CD1c-positive myeloid dendritic cell (primary cell): ENCODE measurements at regions not wholly inside any gene's neighbourhood (a gene's known extent, or its start where the extent isn't known, plus 50 kb on each side); places are given as distances from the start of the nearest gene placed in this dataset.
"Not testable (repeated sequence)": the region's sequence is repeated elsewhere in the genome, so short reads cannot be mapped to it uniquely, and the experiment has no call there.

Source experiments
- DNase-seq: peaks from one replicate; pipeline ENCODE4 v3.0.0-alpha.2; 2016; ENCODE audit errors: extremely low spot score

DNA sequence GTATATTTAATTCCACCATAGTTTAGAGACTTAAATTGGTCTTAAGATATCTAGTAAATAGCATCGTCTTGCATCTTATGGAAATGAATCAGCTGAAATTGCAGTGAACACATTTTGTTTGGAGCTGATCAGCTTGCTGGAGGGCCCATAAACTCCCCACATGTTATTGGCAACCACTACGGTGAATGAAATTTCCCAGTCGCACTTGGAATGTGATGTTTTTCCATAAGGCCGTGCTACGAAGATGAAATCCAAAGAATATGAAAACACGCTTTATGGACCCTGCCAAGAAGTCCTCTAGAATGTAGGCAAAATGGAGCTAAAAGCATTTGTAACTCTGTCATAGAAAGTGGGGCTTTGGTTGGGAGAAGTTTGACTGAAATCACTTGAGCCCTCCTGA is 572.1 kb downstream of the ACTL7B start:
- DNase-seq = no peak

DNA sequence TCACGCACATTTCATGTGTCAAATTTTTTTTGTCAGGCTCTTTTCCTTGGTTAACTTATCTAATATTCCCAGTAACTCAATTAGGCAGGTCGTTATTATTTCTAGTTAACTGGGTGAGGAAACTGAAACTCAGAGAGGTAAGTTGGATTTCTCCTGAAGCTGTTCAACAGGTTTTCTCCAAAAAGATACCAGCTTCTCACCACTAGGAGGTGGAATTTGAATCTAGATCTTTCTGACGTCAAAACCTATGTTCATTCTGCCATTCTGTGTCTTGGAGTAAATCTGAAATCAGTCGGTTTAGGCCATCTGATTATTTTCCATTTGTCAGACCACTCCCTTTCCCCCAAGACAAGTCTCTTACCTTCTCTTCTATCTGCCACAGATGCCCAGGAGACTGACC is 572.9 kb downstream of the ACTL7B start:
- DNase-seq = peak; percentile 8

DNA sequence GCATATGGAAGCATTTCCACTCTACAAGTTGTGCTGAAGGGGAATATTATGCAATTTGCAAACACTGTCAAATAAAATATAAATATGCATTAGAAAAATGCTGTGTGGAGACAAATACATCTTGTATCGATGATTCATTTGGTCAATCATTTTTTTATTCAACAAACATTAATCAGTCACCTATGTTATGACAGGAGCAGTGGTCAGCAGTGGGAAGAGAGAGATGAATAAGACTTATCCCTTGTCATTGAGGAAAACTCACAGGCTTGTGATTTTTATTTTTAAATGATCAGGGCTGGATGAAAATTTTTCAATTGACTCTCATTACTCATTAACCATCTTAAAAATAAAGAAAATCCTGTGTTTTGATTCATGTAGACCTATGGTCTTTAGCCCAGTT is 574.1 kb downstream of the ACTL7B start:
- no peak for DNase-seq

DNA sequence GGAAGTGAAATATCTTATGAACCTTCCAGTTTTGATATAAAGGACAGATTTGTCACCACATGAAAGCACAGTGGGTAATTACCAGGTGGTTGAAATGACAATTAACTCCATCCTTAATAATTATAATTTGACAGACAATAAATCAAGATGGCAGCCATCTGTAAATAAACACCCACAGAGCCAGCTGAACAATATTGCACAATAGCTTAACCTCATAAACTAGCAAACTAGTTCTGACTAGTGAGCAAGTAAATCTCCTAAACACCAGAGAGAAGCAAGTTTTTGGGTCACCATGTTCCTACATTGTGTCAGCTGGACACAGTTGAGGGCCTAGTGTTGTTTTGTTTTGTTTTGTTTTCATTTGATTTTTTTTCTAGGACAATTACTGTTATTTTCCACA is 577.4 kb downstream of the ACTL7B start:
- DNase-seq = no peak

DNA sequence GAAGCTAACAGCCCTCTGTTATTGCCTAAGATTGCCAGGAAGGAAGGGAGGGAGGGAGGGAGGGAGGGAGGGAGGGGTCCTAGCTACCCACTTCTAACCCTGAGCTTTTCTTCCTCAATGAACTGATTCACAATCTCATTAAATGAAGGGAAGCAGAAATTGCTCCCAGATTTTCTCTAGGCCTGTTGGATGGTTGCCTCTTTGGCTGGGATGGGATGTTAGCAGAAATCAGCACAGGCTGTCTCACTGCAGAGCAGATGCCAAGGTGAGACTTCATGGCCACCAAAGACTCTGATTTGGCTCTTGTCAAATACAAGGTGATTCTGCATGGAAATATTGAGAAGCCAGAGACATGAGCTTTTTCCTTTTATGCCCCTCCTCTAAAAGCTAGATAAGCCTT is 578.6 kb downstream of the ACTL7B start:
- DNase-seq = no peak

DNA sequence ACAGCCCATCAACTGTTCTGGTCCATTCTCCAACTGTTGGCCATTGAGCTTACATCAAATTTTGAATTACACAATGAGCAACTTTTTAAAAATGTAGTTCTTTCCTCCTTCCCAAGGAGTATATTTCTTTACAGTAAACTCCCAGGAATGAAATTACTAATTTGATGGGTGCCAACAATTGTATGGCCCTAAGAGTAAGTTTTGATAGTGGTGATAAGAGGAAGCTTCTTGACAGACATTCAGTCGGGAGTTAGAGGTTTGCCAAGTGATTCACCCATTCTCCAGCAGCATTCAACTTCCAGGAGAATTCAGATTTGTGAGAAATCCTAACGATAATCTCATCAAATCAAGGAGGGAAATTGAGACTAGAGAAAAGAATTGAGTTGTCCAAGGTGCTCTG is 579.9 kb downstream of the ACTL7B start:
- DNase-seq = no peak

DNA sequence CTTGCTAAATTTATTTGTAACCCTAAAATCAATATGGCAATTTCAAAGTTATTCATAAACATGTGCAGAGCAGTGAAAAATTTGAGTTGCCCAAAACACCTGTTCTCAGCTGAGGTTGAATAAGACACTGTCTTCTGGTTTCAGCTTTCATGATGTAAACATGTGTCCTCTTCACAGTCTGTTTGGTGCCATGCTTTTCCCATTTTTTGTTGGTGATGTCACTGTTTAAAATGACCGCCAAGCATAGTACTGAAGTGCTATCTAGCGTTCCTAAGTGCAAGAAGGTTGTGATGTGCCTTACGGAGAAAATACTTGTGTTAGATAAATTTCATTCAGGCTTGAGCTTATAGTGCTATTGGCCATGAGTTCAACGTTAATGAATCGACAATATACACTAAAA is 580.8 kb downstream of the ACTL7B start:
- no peak for DNase-seq

DNA sequence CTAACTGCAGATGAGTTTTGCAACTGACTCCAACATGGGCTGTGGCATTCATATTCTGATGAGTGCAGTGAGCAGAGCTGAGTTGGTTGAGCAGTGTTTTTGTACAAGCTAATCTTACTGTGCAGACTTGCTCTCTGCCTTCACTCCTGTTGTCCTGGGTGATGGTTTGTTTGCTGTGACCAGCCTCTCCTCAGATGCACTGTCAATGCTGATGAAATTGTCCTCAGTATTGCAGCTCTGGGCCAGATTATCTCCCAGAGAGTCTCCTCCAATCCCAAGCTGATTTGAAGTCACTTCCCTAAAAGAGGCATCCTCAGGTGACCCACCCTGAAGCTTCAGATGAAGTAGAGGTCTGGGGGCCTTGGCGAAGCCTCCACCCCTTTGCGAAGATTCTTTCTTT is 581.8 kb downstream of the ACTL7B start:
- no peak for DNase-seq

DNA sequence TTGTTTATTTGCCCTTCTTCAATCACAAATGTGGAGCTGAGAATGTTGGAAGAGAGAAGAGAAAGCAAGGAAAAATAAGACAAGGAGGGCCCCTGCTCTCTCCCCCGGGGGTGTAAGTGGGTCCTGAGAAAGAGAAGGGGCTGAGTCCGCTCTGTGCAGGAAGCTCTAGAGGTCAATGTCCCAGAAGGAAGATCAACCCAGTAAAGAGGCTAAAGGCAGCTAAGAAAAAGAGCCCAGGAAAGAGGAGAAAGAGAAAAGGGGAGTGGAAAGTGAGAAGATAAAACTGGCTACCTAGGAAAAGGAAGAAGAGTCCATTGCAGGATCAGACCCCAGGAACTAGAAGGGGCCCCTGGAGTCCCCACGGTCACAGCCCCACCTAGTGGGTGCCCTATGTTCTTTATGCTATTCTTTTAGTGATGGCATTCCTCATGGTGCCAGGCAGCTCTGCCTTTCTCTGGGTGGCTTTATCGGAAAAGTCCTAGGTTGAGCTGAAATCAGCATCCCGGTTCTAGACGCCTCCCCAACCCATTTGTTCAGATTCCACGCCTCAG is 583.4 kb downstream of the ACTL7B start:
- peak; percentile 47 for DNase-seq

DNA sequence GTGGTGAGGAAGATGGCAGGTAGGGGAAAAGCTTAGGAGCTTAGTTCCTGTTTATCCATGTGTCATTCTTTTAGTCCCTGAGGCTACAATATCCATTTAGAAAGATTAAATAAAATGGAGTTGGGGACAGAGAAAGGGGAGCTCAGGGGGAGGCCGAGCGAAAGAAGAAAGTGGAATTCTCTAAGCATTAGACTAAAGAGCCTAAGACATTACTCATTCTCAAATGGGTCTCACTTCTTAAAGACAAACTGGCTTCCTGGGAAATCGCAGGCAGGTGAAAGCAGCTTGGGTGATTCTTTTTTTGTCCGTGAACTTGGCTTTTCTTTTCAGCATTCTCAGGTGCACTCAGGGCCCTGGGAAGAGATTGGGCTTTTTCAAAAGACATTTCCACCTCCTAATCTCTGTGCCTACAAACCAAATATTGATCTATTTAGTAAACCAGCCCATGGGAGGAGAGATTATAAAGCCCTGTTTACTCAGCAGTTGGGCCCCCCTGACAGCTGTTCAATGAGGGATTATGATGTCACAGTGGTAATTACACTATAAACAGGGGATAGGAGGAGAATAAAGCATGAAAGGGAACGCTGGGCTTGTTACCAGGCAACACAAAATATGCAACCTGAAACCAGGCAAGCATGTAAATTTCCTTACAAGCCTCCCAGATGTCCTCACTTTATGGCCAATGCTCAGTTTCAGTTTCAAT is 584.0 kb downstream of the ACTL7B start:
- peak; percentile 35 for DNase-seq

DNA sequence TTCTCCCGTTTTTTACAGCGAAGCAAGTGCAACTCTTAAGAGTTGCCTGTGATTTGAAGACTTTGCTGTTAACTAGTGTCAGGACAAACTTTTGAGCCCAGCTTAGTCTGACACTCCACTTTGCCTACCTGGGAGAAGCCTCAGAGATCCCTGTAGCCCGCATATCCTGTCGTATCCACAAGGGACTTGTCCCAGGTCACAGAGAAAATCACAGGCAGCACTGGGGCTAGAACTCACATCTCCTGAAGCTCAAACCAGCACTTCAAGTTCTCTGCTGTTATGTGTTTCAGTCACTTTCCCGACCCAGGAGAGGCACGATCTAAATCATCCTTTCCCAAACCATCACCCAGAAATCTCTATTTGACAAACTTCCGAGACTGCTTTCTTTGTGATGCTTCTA is 584.5 kb downstream of the ACTL7B start:
- DNase-seq = no peak

DNA sequence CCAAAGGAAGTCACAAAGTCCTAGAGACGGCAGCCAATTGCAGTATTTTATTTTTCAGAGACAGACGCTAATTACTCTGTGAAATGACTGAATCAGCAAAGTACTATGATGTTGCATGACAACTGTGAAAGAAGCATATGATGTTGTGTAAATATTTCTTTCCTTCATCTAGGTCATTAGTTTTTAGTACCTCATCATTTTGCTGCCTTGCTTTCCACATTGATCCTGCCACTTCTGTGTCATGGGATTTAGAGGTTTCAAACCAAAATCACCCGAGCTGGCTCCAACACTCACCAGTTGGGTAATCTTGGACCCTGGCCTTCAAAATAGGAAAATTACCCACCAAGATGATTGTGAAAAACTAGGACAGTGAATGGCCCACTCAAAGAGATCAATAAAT is 585.2 kb downstream of the ACTL7B start:
- no peak for DNase-seq

DNA sequence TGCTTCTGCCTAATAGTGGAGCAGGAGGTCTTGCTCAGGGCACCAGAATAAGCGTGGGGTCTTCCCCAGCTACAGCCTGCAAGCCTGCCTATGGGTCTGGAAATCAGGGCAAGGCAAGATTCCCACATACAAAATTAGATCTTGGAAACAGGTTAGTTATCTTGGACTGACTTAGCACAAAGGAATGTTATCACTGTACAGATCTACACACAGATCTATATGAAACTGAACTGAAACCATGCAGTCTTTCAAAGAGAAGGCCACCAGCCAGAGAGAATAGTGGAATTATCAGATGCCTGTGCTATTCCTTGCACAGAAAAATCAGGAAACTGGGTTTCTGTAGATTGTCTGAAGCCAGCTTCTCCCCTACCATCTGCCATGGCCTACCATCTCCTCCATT is 585.7 kb downstream of the ACTL7B start:
- no peak for DNase-seq

DNA sequence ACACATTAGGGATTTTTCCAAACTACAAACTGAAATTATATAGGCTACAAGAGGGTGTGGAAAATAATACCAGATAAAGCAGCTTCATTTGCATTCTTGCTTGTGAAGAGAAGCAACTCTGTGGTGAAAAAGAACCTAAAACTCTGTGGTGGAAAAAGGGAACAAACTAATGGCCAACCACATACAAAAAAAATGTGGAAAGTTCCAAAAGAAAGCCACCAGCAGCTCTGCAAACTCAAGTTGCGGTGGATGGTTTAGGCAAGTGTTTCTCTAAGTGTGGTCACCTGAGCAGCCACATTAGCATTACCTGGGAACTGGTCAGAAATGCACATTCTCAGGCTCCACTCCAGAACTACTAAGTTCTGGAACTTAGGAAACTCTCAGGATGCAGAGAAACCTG is 586.4 kb downstream of the ACTL7B start:
- no peak for DNase-seq

DNA sequence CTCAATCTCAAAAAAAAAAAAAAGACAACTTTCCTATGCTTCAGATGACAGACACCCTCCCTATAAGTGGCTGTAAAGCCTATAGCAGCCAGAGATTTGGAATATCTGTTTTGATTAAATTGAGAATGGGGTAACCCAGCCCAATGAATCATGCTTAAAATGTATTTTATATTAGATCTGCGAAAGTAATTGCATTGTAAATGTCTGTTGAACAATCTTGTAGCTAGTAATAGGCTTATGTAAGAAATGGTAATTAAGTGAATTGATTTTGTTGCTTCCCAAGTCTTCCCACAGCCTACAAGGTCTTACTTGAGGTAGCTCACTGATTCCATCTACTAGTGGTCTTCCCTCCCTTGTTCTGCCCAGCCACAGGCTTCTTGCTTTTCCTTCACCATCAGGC is 590.7 kb downstream of the ACTL7B start:
- no peak for DNase-seq

DNA sequence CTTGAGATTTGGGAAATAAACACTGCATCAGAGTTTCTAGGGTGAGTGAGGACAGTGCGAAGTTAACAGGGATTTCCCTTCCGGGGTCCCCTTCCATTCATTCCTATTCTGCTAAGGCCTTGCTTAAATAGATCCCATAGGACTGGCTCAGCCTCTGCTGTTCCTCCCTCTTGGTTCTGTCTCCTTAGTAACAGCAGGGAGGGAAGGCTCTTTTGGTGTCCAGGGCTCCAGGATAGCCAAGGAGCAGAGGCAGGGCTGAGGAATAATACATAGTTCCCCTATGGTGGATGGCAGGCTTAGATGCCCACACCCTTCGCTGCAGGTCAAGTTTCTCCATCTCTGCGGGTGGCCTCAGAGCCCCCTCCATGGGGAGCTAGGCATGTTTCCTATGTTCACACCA is 591.7 kb downstream of the ACTL7B start:
- no peak for DNase-seq

DNA sequence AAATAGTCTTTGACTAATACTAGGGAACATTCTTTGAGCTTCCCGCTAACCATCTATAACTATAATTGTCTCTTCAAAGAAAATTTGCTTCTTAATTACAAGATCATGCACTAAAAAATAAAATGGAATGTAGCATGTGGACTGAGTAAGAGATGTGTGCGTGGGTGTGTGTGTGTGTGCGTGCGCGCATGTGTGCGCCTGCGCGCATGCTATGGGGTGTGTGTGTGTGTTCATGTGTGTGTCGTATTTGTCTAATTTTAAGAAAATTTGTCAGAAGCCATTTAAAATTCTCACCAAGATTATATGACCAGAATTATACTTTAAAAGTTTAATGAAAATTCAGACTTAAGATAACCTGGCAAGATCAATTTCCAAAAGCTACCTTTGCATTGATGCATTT is 593.0 kb downstream of the ACTL7B start:
- no peak for DNase-seq

DNA sequence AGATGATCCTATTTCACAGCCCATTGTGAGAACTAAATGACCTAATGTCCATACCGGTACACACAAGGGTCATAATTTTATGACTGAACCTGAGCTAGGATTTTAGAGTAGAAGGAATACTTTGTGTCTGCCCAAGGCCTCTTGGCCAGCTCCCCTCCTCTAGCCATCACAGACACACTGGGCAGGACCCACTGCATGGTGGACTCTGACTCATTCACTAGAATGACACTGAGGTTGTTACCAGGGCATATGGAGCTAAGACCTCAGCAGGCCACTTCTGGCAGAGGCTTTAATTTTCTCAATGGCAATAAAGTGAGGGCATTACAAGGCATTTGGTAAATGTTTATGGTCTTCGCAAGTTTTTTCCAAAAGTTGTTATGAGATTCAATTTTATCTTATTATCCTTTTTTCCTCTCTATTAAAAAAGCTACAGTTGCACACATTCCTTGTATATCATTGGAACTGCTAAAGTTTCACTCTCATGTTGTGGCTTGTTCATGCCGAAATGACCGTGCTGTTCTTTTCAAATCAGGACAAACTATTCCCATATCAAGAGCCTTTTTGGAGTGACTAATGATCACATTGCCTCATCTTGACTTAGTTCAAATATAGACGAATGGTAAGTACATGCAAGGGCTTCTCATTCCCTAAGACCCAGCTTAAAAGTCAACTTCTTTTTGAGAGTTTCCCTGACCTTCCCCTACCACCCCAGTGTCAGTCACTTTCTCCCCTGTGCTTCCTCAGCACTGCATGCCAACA is 595.7 kb downstream of the ACTL7B start:
- no peak for DNase-seq

DNA sequence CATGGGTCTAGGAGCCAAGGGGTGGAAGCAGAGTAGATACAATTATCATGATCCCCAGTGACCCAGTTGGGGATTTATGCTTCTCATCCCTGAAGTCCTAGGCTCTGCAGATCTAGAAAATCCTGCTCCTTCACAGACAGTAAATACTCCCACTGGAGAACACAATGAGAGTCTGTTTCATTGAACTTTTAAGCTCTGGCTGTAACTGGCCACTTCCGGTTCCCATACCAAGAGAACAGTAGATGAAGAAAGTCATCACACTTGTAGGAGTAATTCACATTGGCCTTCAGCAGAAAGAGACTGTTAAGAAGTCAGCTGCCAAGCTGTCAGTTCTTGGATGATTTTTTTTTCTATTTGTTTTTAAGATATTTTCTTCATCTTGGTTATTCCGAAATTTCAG is 597.1 kb downstream of the ACTL7B start:
- DNase-seq = no peak

DNA sequence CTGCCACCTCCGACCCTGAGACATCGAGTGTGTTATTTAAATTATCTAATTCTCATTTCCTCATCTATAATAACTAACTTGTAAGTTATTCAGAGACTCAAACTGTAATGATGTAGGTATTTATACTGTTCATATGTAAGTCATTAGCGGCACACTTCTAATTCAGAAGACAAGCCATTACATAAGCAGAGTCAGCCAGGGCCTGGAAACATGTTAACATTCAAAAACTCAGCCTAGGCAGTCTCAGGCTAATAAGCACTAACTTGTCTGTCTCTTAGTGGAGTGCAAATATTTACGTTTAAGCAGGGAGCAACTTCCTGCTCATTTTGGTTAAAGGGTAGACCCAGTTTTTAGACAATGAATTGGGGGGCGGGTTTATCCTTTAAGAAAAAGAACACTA is 598.4 kb downstream of the ACTL7B start:
- DNase-seq = no peak

DNA sequence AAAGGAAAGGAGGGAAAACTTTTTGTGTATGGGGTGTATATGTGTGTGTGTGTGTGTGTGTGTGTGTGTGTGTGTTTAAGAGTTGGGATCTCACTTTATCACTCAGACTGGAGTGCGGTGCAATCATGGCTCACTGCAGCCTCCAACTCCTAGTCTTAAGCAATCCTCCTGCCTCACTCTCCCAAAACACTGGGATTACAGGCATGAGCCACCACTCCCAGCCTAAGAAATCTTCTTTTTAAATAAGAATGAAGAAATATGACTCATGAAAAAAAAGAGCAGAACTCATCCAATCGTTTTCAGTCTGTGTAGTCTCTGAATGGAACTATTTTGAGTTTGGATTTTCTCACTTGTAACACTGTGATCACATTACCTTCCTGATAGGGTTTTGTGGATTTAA is 601.5 kb downstream of the ACTL7B start:
- no peak for DNase-seq

DNA sequence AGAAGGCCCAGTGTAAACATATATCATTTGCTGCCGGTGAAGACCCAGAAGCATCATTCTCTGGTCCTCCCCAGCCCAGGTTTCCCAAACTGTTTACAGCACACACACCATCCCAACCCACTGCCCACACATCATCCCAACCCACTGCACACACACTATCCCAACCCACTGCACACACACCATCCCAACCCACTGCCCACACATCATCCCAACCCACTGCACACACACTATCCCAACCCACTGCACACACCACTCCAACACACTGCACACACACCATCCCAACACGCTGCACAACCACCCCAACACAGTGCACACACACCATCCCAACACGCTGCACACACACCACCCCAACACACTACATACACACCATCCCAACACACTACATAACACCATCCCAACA is 608.4 kb downstream of the ACTL7B start:
- DNase-seq = not testable (repeated sequence)

DNA sequence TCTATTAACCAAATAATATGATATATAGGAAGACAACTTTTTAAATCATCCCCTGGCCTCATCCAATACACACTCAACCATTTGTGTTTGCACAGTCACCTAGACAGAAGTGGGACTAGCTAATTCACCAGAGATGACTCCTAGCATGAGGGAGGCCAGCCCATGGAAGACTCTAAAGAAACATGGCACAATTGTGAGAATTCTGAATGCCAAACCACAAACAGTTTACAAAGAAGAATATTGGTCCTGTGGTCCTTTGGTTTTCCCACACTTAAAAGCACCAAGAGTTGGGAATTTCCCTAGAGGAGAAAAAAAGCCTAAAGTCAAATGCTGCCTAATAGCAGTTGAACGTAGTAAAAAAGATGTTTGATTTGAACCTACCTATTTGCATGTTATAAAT is 609.9 kb downstream of the ACTL7B start:
- no peak for DNase-seq
